ENCODE measurements at regions not wholly inside any gene's neighbourhood (a gene's known extent, or its start where the extent isn't known, plus 50 kb on each side); places are given as distances from the start of the nearest gene placed in this dataset.
A peak's percentile ranks its signal among the peaks of the same experiment; 100 is the strongest.
"Not testable (repeated sequence)": the region's sequence is repeated elsewhere in the genome, so short reads cannot be mapped to it uniquely, and the experiment has no call there.

GRCh38 chr2:12881952-12882351 is 165.2 kb downstream of the TRIB2 start:
- DNase-seq: no peak

- no peak for DNase-seq
These were observed 165.7 kb downstream of the TRIB2 start for GRCh38 chr2:12882393-12882792.

GRCh38 chr2:12883906-12884305 is 167.2 kb downstream of the TRIB2 start:
- DNase-seq: no peak

GRCh38 chr2:12884713-12885282 is 168.1 kb downstream of the TRIB2 start:
- DNase-seq: no peak

- no peak for DNase-seq
These were observed 173.3 kb downstream of the TRIB2 start for GRCh38 chr2:12890066-12890465.

- DNase-seq: no peak
These were observed 173.8 kb downstream of the TRIB2 start for GRCh38 chr2:12890481-12890991.

- no peak for DNase-seq
These were observed 178.3 kb downstream of the TRIB2 start for GRCh38 chr2:12895017-12895416.

- no peak for DNase-seq
These were observed 179.7 kb downstream of the TRIB2 start for GRCh38 chr2:12896318-12896982.

- no peak for DNase-seq
These were observed 180.4 kb downstream of the TRIB2 start for GRCh38 chr2:12897181-12897580.

- no peak for DNase-seq
These were observed 186.5 kb downstream of the TRIB2 start for GRCh38 chr2:12903272-12903671.

- DNase-seq: no peak
These were observed 193.7 kb downstream of the TRIB2 start for GRCh38 chr2:12910431-12910830.

- DNase-seq: no peak
These were observed 199.1 kb downstream of the TRIB2 start for GRCh38 chr2:12915787-12916186.

GRCh38 chr2:12918138-12918834 is 201.6 kb downstream of the TRIB2 start:
- DNase-seq: no peak

- DNase-seq: no peak
These were observed 202.2 kb downstream of the TRIB2 start for GRCh38 chr2:12918835-12919445.

GRCh38 chr2:12921321-12921720 is 204.6 kb downstream of the TRIB2 start:
- no peak for DNase-seq

GRCh38 chr2:12923907-12924610 is 207.3 kb downstream of the TRIB2 start:
- no peak for DNase-seq

- DNase-seq: not testable (repeated sequence)
These were observed 209.9 kb downstream of the TRIB2 start for GRCh38 chr2:12926641-12927040.

GRCh38 chr2:12928197-12928774 is 211.6 kb downstream of the TRIB2 start:
- no peak for DNase-seq

- DNase-seq: no peak
These were observed 212.2 kb downstream of the TRIB2 start for GRCh38 chr2:12928775-12929401.

- peak in 1 of 2 experiments; percentile 32 for DNase-seq
These were observed 213.0 kb downstream of the TRIB2 start for GRCh38 chr2:12929758-12930157.

- no peak for DNase-seq
These were observed 213.7 kb downstream of the TRIB2 start for GRCh38 chr2:12930391-12930790.

Data from NCI-H2081 (cell line).